SK-N-SH (cell line): ENCODE measurements at regions not wholly inside any gene's neighbourhood (a gene's known extent, or its start where the extent isn't known, plus 50 kb on each side); places are given as distances from the start of the nearest gene placed in this dataset.

Source experiments
- CTCF ChIA-PET: fragments of 300-600, 350-600 bp; formaldehyde crosslinking; extraction: SDS; loops from one replicate; lab custom pipeline; 2021; lab: Yijun Ruan, JAX
- POLR2A ChIA-PET: fragments of 350-600 bp; sonication (Branson Sonifier 250); formaldehyde crosslinking; extraction: SDS; loops from one replicate; lab custom pipeline; 2020; ENCODE audit warnings: antibody characterized with exemption, inconsistent platforms; lab: Yijun Ruan, JAX
- DNase-seq: peaks from one replicate; pipeline ENCODE4 v3.0.0; 2012
- H2AFZ ChIP-seq: fragments of 200-600 bp; sonication (generic); 2 replicates; pipeline ENCODE4 v1.8.1; 2016; ENCODE audit warnings: antibody characterized with exemption, mild to moderate bottlenecking, low read depth
- H3F3A ChIP-seq: fragments of 200-600 bp; sonication (generic); replicated peaks from 2 replicates; pipeline ENCODE3; 2016; ENCODE audit warnings: antibody characterized with exemption, mild to moderate bottlenecking; ENCODE audit not compliant: insufficient read depth
- H3K27ac ChIP-seq, 2 experiments: fragments of 200-500 bp in 1 of 2; fragments of 200-600 bp in 1 of 2; sonication (Bioruptor generic) in 1 of 2; sonication (generic), shearing (Covaris generic) in 1 of 2; 2 replicates each; pipeline versions ENCODE4 v1.5.1 to v1.6.1; 2014 to 2016; ENCODE audit warnings: low read depth in 2 of 2, inconsistent platforms in 1 of 2, low read length in 1 of 2, mild to moderate bottlenecking in 1 of 2, mixed read lengths in 1 of 2
- H3K27me3 ChIP-seq: fragments of 200-600 bp; sonication (generic), shearing (Covaris generic); 2 replicates; pipeline ENCODE4 v1.6.1; 2016; ENCODE audit warnings: mixed run types; ENCODE audit not compliant: insufficient read depth
- H3K36me3 ChIP-seq, 2 experiments: fragments of 200-500 bp in 1 of 2; fragments of 200-600 bp in 1 of 2; sonication (Bioruptor generic) in 1 of 2; sonication (generic) in 1 of 2; replicated peaks in 1 of 2; 2 replicates each; pipeline versions ENCODE3 to v1.5.1; 2014 to 2016; ENCODE audit warnings: low read length in 1 of 2, mild to moderate bottlenecking in 1 of 2; ENCODE audit not compliant: insufficient read depth in 2 of 2, control insufficient read depth in 1 of 2
- H3K4me1 ChIP-seq, 2 experiments: fragments of 200-500 bp in 1 of 2; fragments of 200-600 bp in 1 of 2; sonication (Bioruptor generic) in 1 of 2; sonication (generic), shearing (Covaris generic) in 1 of 2; 2 replicates each; pipeline versions ENCODE4 v1.5.1 to v1.6.1; 2014 to 2016; ENCODE audit warnings: low read depth in 1 of 2, low read length in 1 of 2, mixed run types in 1 of 2; ENCODE audit not compliant: insufficient read depth in 2 of 2, control insufficient read depth in 1 of 2
- H3K4me2 ChIP-seq: fragments of 200-600 bp; sonication (generic), shearing (Covaris generic); 2 replicates; pipeline ENCODE4 v1.6.1; 2017; ENCODE audit warnings: mixed run types
- H3K4me3 ChIP-seq, 2 experiments: fragments of 200-500 bp in 1 of 2; fragments of 200-600 bp in 1 of 2; sonication (Bioruptor generic) in 1 of 2; sonication (generic), shearing (Covaris generic) in 1 of 2; 2 replicates each; pipeline versions ENCODE4 v1.5.1 to v1.8.1; 2014 to 2016; ENCODE audit warnings: low read depth in 2 of 2, inconsistent platforms in 1 of 2, low read length in 1 of 2, mild to moderate bottlenecking in 1 of 2, mixed read lengths in 1 of 2, moderate library complexity in 1 of 2
- H3K79me2 ChIP-seq: fragments of 200-600 bp; sonication (generic); 2 replicates; pipeline ENCODE4 v1.8.1; 2017; ENCODE audit warnings: mild to moderate bottlenecking; ENCODE audit not compliant: insufficient read depth
- H3K9ac ChIP-seq: fragments of 200-600 bp; sonication (generic); 2 replicates; pipeline ENCODE4 v1.6.1; 2017; ENCODE audit warnings: mixed run types
- H3K9me2 ChIP-seq: fragments of 200-600 bp; sonication (generic); 2 replicates; pipeline ENCODE4 v1.6.1; 2017; ENCODE audit warnings: mixed run types
- H3K9me3 ChIP-seq: fragments of 200-600 bp; sonication (generic); 2 replicates; pipeline ENCODE4 v1.6.1; 2017; ENCODE audit warnings: mixed run types, mild to moderate bottlenecking, moderate library complexity
- H4K20me1 ChIP-seq: fragments of 200-600 bp; sonication (generic); 2 replicates; pipeline ENCODE4 v1.6.1; 2017; ENCODE audit warnings: mild to moderate bottlenecking, mixed run types; ENCODE audit not compliant: insufficient read depth
- CHD2 ChIP-seq: fragments of 150-350 bp; IDR thresholded peaks from 2 replicates; pipeline ENCODE4 v1.6.1; 2018; ENCODE audit warnings: low read length; ENCODE audit not compliant: partially characterized antibody
- CTCF ChIP-seq: fragments of 200-600 bp; sonication (generic); IDR thresholded peaks from 2 replicates; pipeline ENCODE4 v1.6.1; 2017; ENCODE audit warnings: antibody characterized with exemption, mild to moderate bottlenecking, moderate library complexity
- ELF1 ChIP-seq: IDR thresholded peaks from 2 replicates; pipeline ENCODE4 v1.4.0; 2012
- EP300 ChIP-seq, 2 experiments: IDR thresholded peaks; 2 replicates each; pipeline versions ENCODE4 v1.4.0 to v1.6.1; 2012; ENCODE audit warnings: borderline replicate concordance in 1 of 2, low read depth in 1 of 2, low read length in 1 of 2
- EZH2phosphoT487 ChIP-seq: fragments of 200-600 bp; sonication (generic); IDR thresholded peaks from 2 replicates; pipeline ENCODE4 v1.6.1; 2017; ENCODE audit warnings: low read depth, mixed run types, mild to moderate bottlenecking, antibody characterized with exemption, moderate library complexity, borderline replicate concordance
- FOSL2 ChIP-seq: IDR thresholded peaks from 2 replicates; pipeline ENCODE4 v1.4.0; 2012; ENCODE audit warnings: low read depth, mild to moderate bottlenecking, moderate library complexity, borderline replicate concordance
- FOXJ3 ChIP-seq: sonication (generic); formaldehyde crosslinking; IDR thresholded peaks from 2 replicates; pipeline ENCODE4 v1.5.1; 2020; ENCODE audit warnings: mild to moderate bottlenecking, missing genetic modification reagents
- FOXM1 ChIP-seq: IDR thresholded peaks from 2 replicates; pipeline ENCODE4 v1.4.0; 2012; ENCODE audit warnings: low read depth, mild to moderate bottlenecking
- GABPA ChIP-seq: IDR thresholded peaks from 2 replicates; pipeline ENCODE4 v1.4.0; 2012; ENCODE audit warnings: low read depth, mild to moderate bottlenecking
- IRF3 ChIP-seq: fragments of 150-350 bp; IDR thresholded peaks from 2 replicates; pipeline ENCODE4 v1.6.1; 2016; ENCODE audit warnings: mild to moderate bottlenecking, low read depth, low read length
- JUND ChIP-seq: IDR thresholded peaks from 2 replicates; pipeline ENCODE4 v1.4.0; 2012
- MEF2A ChIP-seq: IDR thresholded peaks from 2 replicates; pipeline ENCODE4 v1.4.0; 2012; ENCODE audit warnings: low read depth, borderline replicate concordance
- MXI1 ChIP-seq: IDR thresholded peaks from 2 replicates; pipeline ENCODE4 v1.6.1; 2012; ENCODE audit warnings: mild to moderate bottlenecking, low read depth, low read length, improper control_type of control experiment
- NFIC ChIP-seq: IDR thresholded peaks from 2 replicates; pipeline ENCODE4 v1.4.0; 2012; ENCODE audit warnings: borderline replicate concordance
- NRF1 ChIP-seq: IDR thresholded peaks from 2 replicates; pipeline ENCODE4 v1.6.1; 2012; ENCODE audit warnings: low read depth, mild to moderate bottlenecking, low read length
- PBX3 ChIP-seq: IDR thresholded peaks from 2 replicates; pipeline ENCODE4; 2012
- POLR2AphosphoS5 ChIP-seq: IDR thresholded peaks from 2 replicates; pipeline ENCODE4 v1.6.1; 2012; ENCODE audit warnings: low read depth, low read length
- RAD21 ChIP-seq: IDR thresholded peaks from 2 replicates; pipeline ENCODE4 v1.6.1; 2012; ENCODE audit warnings: mild to moderate bottlenecking, low read length
- RCOR1 ChIP-seq: fragments of 150-350 bp; IDR thresholded peaks from 2 replicates; pipeline ENCODE4 v1.6.1; 2017; ENCODE audit warnings: antibody characterized with exemption, low read length
- RFX5 ChIP-seq: IDR thresholded peaks from 2 replicates; pipeline ENCODE4 v1.6.1; 2012; ENCODE audit warnings: mild to moderate bottlenecking, improper control_type of control experiment, low read length
- SMC3 ChIP-seq: IDR thresholded peaks from 2 replicates; pipeline ENCODE4 v1.6.1; 2012; ENCODE audit warnings: low read depth, low read length, improper control_type of control experiment
- TAF1 ChIP-seq: IDR thresholded peaks from 2 replicates; pipeline ENCODE4 v1.6.1; 2012; ENCODE audit warnings: low read depth, mild to moderate bottlenecking, low read length, moderate library complexity, borderline replicate concordance
- TCF12 ChIP-seq: IDR thresholded peaks from 2 replicates; pipeline ENCODE4 v1.4.0; 2012
- TEAD4 ChIP-seq: IDR thresholded peaks from 2 replicates; pipeline ENCODE4 v1.4.0; 2012; ENCODE audit warnings: mild to moderate bottlenecking, borderline replicate concordance; ENCODE audit not compliant: insufficient read depth
- USF1 ChIP-seq: IDR thresholded peaks from 2 replicates; pipeline ENCODE4 v1.4.0; 2012; ENCODE audit warnings: low read depth, borderline replicate concordance
- YY1 ChIP-seq: IDR thresholded peaks from 2 replicates; pipeline ENCODE4 v1.4.0; 2012; ENCODE audit warnings: low read depth, mild to moderate bottlenecking
- ZBTB33 ChIP-seq: IDR thresholded peaks from 2 replicates; pipeline ENCODE4 v1.4.0; 2012; ENCODE audit warnings: low read depth, borderline replicate concordance
- WGBS: methylation state at CpG from one replicate; pipeline ENCODE4 v1.1.6; 2017; ENCODE audit warnings: low lambda C conversion rate; 5-methylcytosine and 5-hydroxymethylcytosine counted together

GRCh38 chr6:128696691-128697689, 176.6 kb upstream of the PTPRK start:
- Histone ChIP-seq H3F3A (peaks cover 18% of the 10 kb centered on the region), H4K20me1 (no peaks in the 10 kb centered on the region), H3K27ac (peak overlapping the region; percentile 34 to 78; a peak in 3 of 4 replicates), H3K9ac (no peak overlapping the region), H3K4me2 (peak overlapping the region; percentile 31; the same call in 1 of the 2 replicates), H3K9me2 (no peaks in the 10 kb centered on the region), H3K36me3 (peaks cover 0 to 3% of the 10 kb centered on the region in 2 experiments), H3K4me3 (no peak overlapping the region), H3K9me3 (no peaks in the 10 kb centered on the region), H3K4me1 (peaks cover 0 to 5% of the 10 kb centered on the region in 2 experiments; a peak in 1 of 4 replicates), H2AFZ (peak overlapping the region; percentile 64; the same call in 1 of the 2 replicates), H3K27me3 (no peaks in the 10 kb centered on the region), H3K79me2 (no peaks in the 10 kb centered on the region)
- 37% methylated on average over 6 of the region's 6 CpGs for WGBS
- CTCF ChIA-PET = interaction anchor here (0.7 to 1.0 kb wide), 2 partner anchors 10 to 30 kb away, joined by 3 read pairs; no protein-coding TSS in a partner anchor
- DNase-seq = peak; percentile 1
- POLR2A ChIA-PET = no interaction called here
- TF ChIP-seq TEAD4 (peak; percentile 78), PBX3 (peak; percentile 91), TAF1 (no peak), YY1 (no peak), NFIC (peak; percentile 89), POLR2AphosphoS5 (peak; percentile 66; the same call in 1 of the 2 replicates), CHD2 (no peak), TCF12 (peak; percentile 96), MEF2A (0 out of 2 replicates have a peak, but pooled peaks have one; percentile 39), FOXJ3 (CRISPR knock-in tag) (no peak), FOXM1 (0 out of 2 replicates have a peak, but pooled peaks have one; percentile 17), RAD21 (no peak), CTCF (no peak), ELF1 (no peak; the same call in 1 of the 2 replicates), GABPA (no peak), RCOR1 (no peak), SMC3 (no peak), IRF3 (no peak), RFX5 (no peak), USF1 (no peak), EP300 (IDR thresholded peaks at IDR 0.05; ENCODE audit: borderline replicate concordance in 1 of 2, low read depth in 1 of 2, low read length in 1 of 2) (peak in 1 of 2 experiments; percentile 91; a peak in 3 of 4 replicates), EZH2phosphoT487 (no peak), ZBTB33 (no peak), NRF1 (no peak), JUND (peak; percentile 100), MXI1 (no peak), FOSL2 (peak; percentile 99)
